OCI-LY7 (cell line): ENCODE measurements at regions not wholly inside any gene's neighbourhood (a gene's known extent, or its start where the extent isn't known, plus 50 kb on each side); places are given as distances from the start of the nearest gene placed in this dataset.

Experiments used
- BruUV-seq: library from RNA; stranded (reverse); fragments of 400-500 nt; replicated peaks from 2 replicates; lab custom pipeline; 2021; lab: Mats Ljungman, UMichigan
- CTCF ChIA-PET: fragments of 300-600 bp; sonication (Branson Sonifier 250); formaldehyde crosslinking; loops from one replicate; lab custom pipeline; 2022; ENCODE audit warnings: antibody characterized with exemption; ENCODE audit not compliant: unreplicated experiment; lab: Charles Lee
- POLR2A ChIA-PET: fragments of 300-600 bp; sonication (Branson Sonifier 250); formaldehyde crosslinking; loops from one replicate; lab custom pipeline; 2022; ENCODE audit warnings: antibody characterized with exemption; lab: Charles Lee
- DNase-seq: peaks from one replicate; pipeline ENCODE4 v3.0.0-alpha.2; 2015; ENCODE audit warnings: low spot score
- H2AFZ ChIP-seq: fragments of 200-600 bp; sonication (generic), shearing (Covaris generic); 2 replicates; pipeline ENCODE4 v1.6.1; 2014; ENCODE audit warnings: mild to moderate bottlenecking, antibody characterized with exemption, low read length, moderate library complexity
- H3K27ac ChIP-seq: fragments of 200-600 bp; sonication (generic); 2 replicates; pipeline ENCODE4 v1.5.1; 2014; ENCODE audit warnings: mixed run types, low read depth, mild to moderate bottlenecking, moderate library complexity, low read length, inconsistent platforms; ENCODE audit not compliant: poor library complexity, severe bottlenecking
- H3K36me3 ChIP-seq: fragments of 200-600 bp; sonication (generic); 2 replicates; pipeline ENCODE4 v1.6.1; 2014; ENCODE audit warnings: mild to moderate bottlenecking, antibody characterized with exemption, low read length, moderate library complexity, mixed read lengths; ENCODE audit not compliant: insufficient read depth
- H3K4me1 ChIP-seq: fragments of 200-600 bp; sonication (generic); 2 replicates; pipeline ENCODE4 v1.5.1; 2014; ENCODE audit warnings: mild to moderate bottlenecking, low read length; ENCODE audit not compliant: insufficient read depth, poor library complexity, severe bottlenecking
- H3K4me2 ChIP-seq: fragments of 200-600 bp; sonication (generic); 2 replicates; pipeline ENCODE4 v1.6.1; 2014; ENCODE audit warnings: mild to moderate bottlenecking, low read length
- H3K4me3 ChIP-seq: fragments of 200-600 bp; sonication (generic); 2 replicates; pipeline ENCODE4 v1.5.1; 2014; ENCODE audit warnings: mild to moderate bottlenecking, low read depth, low read length; ENCODE audit not compliant: poor library complexity, severe bottlenecking
- H3K79me2 ChIP-seq: fragments of 200-600 bp; sonication (generic); 2 replicates; pipeline ENCODE4 v1.6.1; 2016; ENCODE audit warnings: low read depth, mild to moderate bottlenecking, low read length, moderate library complexity, mixed read lengths; ENCODE audit not compliant: insufficient read depth
- H3K9me2 ChIP-seq: fragments of 200-600 bp; sonication (generic); 2 replicates; pipeline ENCODE4 v1.6.1; 2016; ENCODE audit warnings: mild to moderate bottlenecking, low read length, mixed read lengths; ENCODE audit not compliant: insufficient read depth
- H3K9me3 ChIP-seq: fragments of 200-600 bp; sonication (generic); 2 replicates; pipeline ENCODE4 v1.6.1; 2014; ENCODE audit warnings: mild to moderate bottlenecking, mixed run types, low read length, mixed read lengths
- H4K20me1 ChIP-seq: fragments of 200-600 bp; sonication (generic); 2 replicates; pipeline ENCODE4 v1.6.1; 2014; ENCODE audit warnings: mild to moderate bottlenecking, antibody characterized with exemption, low read length, moderate library complexity, mixed read lengths; ENCODE audit not compliant: insufficient read depth
- CTCF ChIP-seq: fragments of 200-600 bp; sonication (generic); conservative IDR thresholded peaks from 2 replicates; pipeline ENCODE4 v1.5.1; 2014; ENCODE audit warnings: mild to moderate bottlenecking, antibody characterized with exemption, low read length, moderate library complexity, mixed read lengths
- EZH2phosphoT487 ChIP-seq: fragments of 200-600 bp; sonication (generic); IDR thresholded peaks from 2 replicates; pipeline ENCODE4 v1.6.1; 2018; ENCODE audit warnings: low read depth, borderline replicate concordance, mild to moderate bottlenecking, mixed run types, antibody characterized with exemption, low read length, moderate library complexity, mixed read lengths
- intact Hi-C: fragments of 100-400 bp; cut with micrococcal nuclease; formaldehyde crosslinking; loops from one replicate; pipeline ENCODE4 v1.10.0; 2022; ENCODE audit not compliant: unreplicated experiment

GRCh38 chr11:92787638-92788037 lies 181.8 kb upstream of the MTNR1B start:
- BruUV-seq: no TSS peak
- POLR2A ChIA-PET: no interaction called here
- intact Hi-C loops: no loop called here
- no peak overlapping the region for H3K27ac ChIP-seq
- H3K36me3 ChIP-seq: no peaks in the 10 kb centered on the region
- H3K79me2 ChIP-seq: no peaks in the 10 kb centered on the region
- no peak overlapping the region for H2AFZ ChIP-seq
- no peak overlapping the region for H3K4me3 ChIP-seq
- H4K20me1 ChIP-seq: no peaks in the 10 kb centered on the region
- CTCF ChIA-PET: no interaction called here
- no peaks in the 10 kb centered on the region for H3K9me3 ChIP-seq
- no peak for TF ChIP-seq EZH2phosphoT487
- no peak for TF ChIP-seq CTCF
- H3K9me2 ChIP-seq: no peaks in the 10 kb centered on the region
- no peak overlapping the region for H3K4me2 ChIP-seq
- no peak for DNase-seq
- H3K4me1 ChIP-seq: no peaks in the 10 kb centered on the region

DNA sequence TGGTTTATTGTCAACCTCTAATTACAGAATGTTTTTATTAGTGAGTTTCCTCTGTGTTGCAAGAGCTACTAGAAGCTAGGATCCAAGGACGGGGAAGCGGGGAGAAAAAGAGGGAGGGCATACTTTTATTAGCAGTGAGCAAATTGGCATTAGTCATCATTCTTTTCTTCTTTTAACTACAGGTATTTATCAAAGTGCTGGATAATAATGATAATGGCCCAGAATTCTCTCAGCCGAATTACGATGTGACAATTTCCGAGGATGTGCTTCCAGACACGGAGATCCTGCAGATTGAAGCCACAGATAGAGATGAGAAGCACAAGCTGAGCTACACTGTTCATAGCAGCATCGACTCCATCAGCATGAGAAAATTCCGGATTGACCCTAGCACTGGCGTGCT lies 179.7 kb upstream of the MTNR1B start:
- no peaks in the 10 kb centered on the region for H3K9me3 ChIP-seq
- H3K79me2 ChIP-seq: no peaks in the 10 kb centered on the region
- intact Hi-C loops: no loop called here
- H2AFZ ChIP-seq: no peak overlapping the region
- H3K27ac ChIP-seq: no peak overlapping the region
- ChIA-PET POLR2A (no interaction called here), CTCF (no interaction called here)
- no peak overlapping the region for H3K4me2 ChIP-seq
- H3K4me3 ChIP-seq: no peak overlapping the region
- DNase-seq: no peak
- H3K9me2 ChIP-seq: no peaks in the 10 kb centered on the region
- BruUV-seq: no TSS peak
- TF ChIP-seq CTCF (no peak), EZH2phosphoT487 (no peak)
- H4K20me1 ChIP-seq: no peaks in the 10 kb centered on the region
- H3K36me3 ChIP-seq: no peaks in the 10 kb centered on the region
- no peaks in the 10 kb centered on the region for H3K4me1 ChIP-seq

- no TSS peak for BruUV-seq
- ChIA-PET POLR2A (interaction anchor here (0.6 kb wide), 1 partner anchor 66 kb away, joined by 3 read pairs; no protein-coding TSS in a partner anchor), CTCF (no interaction called here)
Measured at GRCh38 chr11:92790366-92790765, 179.1 kb upstream of the MTNR1B start.

More at GRCh38 chr11:92790366-92790765, 179.1 kb upstream of the MTNR1B start:
- Histone ChIP-seq H4K20me1 (no peaks in the 10 kb centered on the region), H3K27ac (no peak overlapping the region), H3K4me1 (no peaks in the 10 kb centered on the region), H3K36me3 (no peaks in the 10 kb centered on the region), H3K4me3 (no peak overlapping the region), H3K4me2 (no peak overlapping the region), H3K9me2 (no peaks in the 10 kb centered on the region), H3K9me3 (no peaks in the 10 kb centered on the region), H2AFZ (no peak overlapping the region), H3K79me2 (no peaks in the 10 kb centered on the region)
- intact Hi-C loops: no loop called here
- no peak for TF ChIP-seq CTCF
- no peak for TF ChIP-seq EZH2phosphoT487
- no peak for DNase-seq
